ENCODE measurements at regions not wholly inside any gene's neighbourhood (a gene's known extent, or its start where the extent isn't known, plus 50 kb on each side); places are given as distances from the start of the nearest gene placed in this dataset.

GRCh38 chr11:11789735-11790369 lies 51.9 kb upstream of the USP47 start:
- TF ChIP-seq CTCF (IDR thresholded peaks at IDR 0.05; ENCODE audit: unreplicated experiment): peak; percentile 78
- Mint-ChIP-seq H3K27ac (no peak overlapping the region), H3K36me3 (ENCODE audit: insufficient read depth) (no peaks in the 10 kb centered on the region), H3K27me3 (peaks cover 10% of the 10 kb centered on the region), H3K4me1 (ENCODE audit: low read depth) (no peaks in the 10 kb centered on the region), H3K4me3 (ENCODE audit: low read depth) (no peak overlapping the region), H3K9me3 (ENCODE audit: low read depth) (no peaks in the 10 kb centered on the region)
- no peak for DNase-seq (ENCODE audit: low spot score, unreplicated experiment)

- no peak overlapping the region for H3K27ac Mint-ChIP-seq
- H3K4me1 Mint-ChIP-seq (ENCODE audit: low read depth): no peaks in the 10 kb centered on the region
- no peaks in the 10 kb centered on the region for H3K9me3 Mint-ChIP-seq (ENCODE audit: low read depth)
- peaks cover 9% of the 10 kb centered on the region for H3K27me3 Mint-ChIP-seq
- no peak for DNase-seq (ENCODE audit: low spot score, unreplicated experiment)
- no peak overlapping the region for H3K4me3 Mint-ChIP-seq (ENCODE audit: low read depth)
- no peaks in the 10 kb centered on the region for H3K36me3 Mint-ChIP-seq (ENCODE audit: insufficient read depth)
- TF ChIP-seq CTCF (IDR thresholded peaks at IDR 0.05; ENCODE audit: unreplicated experiment): no peak
Measured at GRCh38 chr11:11788063-11788710, 53.6 kb upstream of the USP47 start.

GRCh38 chr11:11787305-11788062 lies 54.3 kb upstream of the USP47 start:
- Mint-ChIP-seq H3K27ac (no peak overlapping the region), H3K36me3 (ENCODE audit: insufficient read depth) (no peaks in the 10 kb centered on the region), H3K4me3 (ENCODE audit: low read depth) (no peak overlapping the region), H3K4me1 (ENCODE audit: low read depth) (no peaks in the 10 kb centered on the region), H3K27me3 (peaks cover 4% of the 10 kb centered on the region), H3K9me3 (ENCODE audit: low read depth) (no peaks in the 10 kb centered on the region)
- DNase-seq (ENCODE audit: low spot score, unreplicated experiment): peak; percentile 62
- peak; percentile 94 for TF ChIP-seq CTCF (IDR thresholded peaks at IDR 0.05; ENCODE audit: unreplicated experiment)

GRCh38 chr11:11786771-11787170 lies 55.0 kb upstream of the USP47 start:
- Mint-ChIP-seq H3K4me1 (ENCODE audit: low read depth) (no peaks in the 10 kb centered on the region), H3K9me3 (ENCODE audit: low read depth) (no peaks in the 10 kb centered on the region), H3K36me3 (ENCODE audit: insufficient read depth) (no peaks in the 10 kb centered on the region), H3K27me3 (peaks cover 9% of the 10 kb centered on the region), H3K27ac (no peak overlapping the region), H3K4me3 (ENCODE audit: low read depth) (no peak overlapping the region)
- peak; percentile 62 for TF ChIP-seq CTCF (IDR thresholded peaks at IDR 0.05; ENCODE audit: unreplicated experiment)
- no peak for DNase-seq (ENCODE audit: low spot score, unreplicated experiment)

GRCh38 chr11:11786234-11786633 lies 55.5 kb upstream of the USP47 start:
- Mint-ChIP-seq H3K9me3 (ENCODE audit: low read depth) (no peaks in the 10 kb centered on the region), H3K4me1 (ENCODE audit: low read depth) (no peaks in the 10 kb centered on the region), H3K36me3 (ENCODE audit: insufficient read depth) (no peaks in the 10 kb centered on the region), H3K4me3 (ENCODE audit: low read depth) (no peak overlapping the region), H3K27me3 (peaks cover 9% of the 10 kb centered on the region), H3K27ac (no peak overlapping the region)
- no peak for TF ChIP-seq CTCF (IDR thresholded peaks at IDR 0.05; ENCODE audit: unreplicated experiment)
- DNase-seq (ENCODE audit: low spot score, unreplicated experiment): no peak
